ENCODE measurements at regions not wholly inside any gene's neighbourhood (a gene's known extent, or its start where the extent isn't known, plus 50 kb on each side); places are given as distances from the start of the nearest gene placed in this dataset.

DNA sequence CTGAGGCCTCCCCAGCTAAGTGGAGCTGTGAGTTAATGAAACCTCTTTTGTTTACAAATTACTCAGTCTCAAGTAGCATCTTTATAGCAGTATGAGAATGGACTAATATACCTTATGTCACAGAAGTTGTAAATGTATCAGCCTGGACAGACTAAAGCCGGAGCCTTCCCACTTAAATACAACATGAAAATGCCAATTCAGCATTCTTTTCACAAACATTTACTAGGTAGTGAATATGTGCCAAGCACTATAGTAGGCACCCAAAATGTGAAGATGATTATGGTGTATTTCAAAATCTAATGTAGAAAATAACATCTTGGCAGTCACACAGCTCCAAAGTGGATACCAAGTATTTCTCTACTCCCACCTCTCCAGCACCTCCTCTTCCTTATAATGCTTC lies 693.0 kb downstream of the KCNJ2 start:
- H3K27me3 ChIP-seq (replicated peaks; ENCODE audit: control insufficient read depth, insufficient read depth, low read length) = no peaks in the 10 kb centered on the region
- H3K36me3 ChIP-seq (ENCODE audit: control insufficient read depth, insufficient read depth, low read length) = no peaks in the 10 kb centered on the region
- no peak overlapping the region for H3K4me3 ChIP-seq (replicated peaks; ENCODE audit: low read depth, low read length)
- DNase-seq (ENCODE audit: extremely low read depth, insufficient read length) = no peak
- TF ChIP-seq, protein P1, sequence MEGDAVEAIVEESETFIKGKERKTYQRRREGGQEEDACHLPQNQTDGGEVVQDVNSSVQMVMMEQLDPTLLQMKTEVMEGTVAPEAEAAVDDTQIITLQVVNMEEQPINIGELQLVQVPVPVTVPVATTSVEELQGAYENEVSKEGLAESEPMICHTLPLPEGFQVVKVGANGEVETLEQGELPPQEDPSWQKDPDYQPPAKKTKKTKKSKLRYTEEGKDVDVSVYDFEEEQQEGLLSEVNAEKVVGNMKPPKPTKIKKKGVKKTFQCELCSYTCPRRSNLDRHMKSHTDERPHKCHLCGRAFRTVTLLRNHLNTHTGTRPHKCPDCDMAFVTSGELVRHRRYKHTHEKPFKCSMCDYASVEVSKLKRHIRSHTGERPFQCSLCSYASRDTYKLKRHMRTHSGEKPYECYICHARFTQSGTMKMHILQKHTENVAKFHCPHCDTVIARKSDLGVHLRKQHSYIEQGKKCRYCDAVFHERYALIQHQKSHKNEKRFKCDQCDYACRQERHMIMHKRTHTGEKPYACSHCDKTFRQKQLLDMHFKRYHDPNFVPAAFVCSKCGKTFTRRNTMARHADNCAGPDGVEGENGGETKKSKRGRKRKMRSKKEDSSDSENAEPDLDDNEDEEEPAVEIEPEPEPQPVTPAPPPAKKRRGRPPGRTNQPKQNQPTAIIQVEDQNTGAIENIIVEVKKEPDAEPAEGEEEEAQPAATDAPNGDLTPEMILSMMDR (IDR thresholded peaks at IDR 0.05; ENCODE audit: insufficient read depth, low read length, poor library complexity, severe bottlenecking) = no peak

DNA sequence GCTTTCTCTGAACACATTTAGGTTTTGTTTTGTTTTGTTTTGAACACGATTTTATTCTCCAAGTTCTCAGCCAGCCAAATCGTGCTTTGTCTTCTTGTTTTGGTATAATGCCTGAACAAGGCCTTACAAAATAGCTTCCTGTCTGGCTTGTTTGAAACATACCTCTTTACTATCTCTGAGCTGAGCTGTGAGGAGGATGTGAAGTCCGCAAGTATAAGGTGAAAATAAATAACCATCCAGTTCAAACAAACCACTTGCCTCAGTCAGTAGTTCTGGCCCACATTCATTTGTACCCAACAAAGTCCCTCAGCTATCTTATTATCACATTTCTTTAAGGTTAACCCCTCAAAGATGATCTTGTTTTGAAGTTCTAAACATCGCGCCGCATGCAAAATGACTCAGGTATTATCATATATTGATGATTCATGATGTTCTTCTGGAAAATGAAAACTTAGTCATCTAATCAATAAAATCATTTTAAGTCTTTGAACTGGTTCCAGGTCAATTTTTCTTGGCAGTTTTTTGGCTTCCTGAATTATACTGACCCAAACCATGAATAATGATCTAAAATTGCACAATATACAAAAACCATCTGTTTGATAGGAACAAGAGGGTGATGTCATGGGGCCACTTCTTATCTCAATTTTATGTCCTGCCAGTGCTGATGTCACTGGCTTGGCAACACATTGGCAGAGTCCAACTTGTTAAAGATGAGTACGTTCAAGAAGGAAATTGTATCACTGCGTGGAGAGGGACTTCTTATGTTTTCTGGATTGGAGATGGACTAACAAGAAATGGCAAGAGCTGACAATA lies 694.3 kb downstream of the KCNJ2 start:
- Histone ChIP-seq H3K27me3 (replicated peaks; ENCODE audit: control insufficient read depth, insufficient read depth, low read length) (no peaks in the 10 kb centered on the region), H3K36me3 (ENCODE audit: control insufficient read depth, insufficient read depth, low read length) (no peaks in the 10 kb centered on the region), H3K4me3 (replicated peaks; ENCODE audit: low read depth, low read length) (no peak overlapping the region)
- TF ChIP-seq, protein P1 (IDR thresholded peaks at IDR 0.05; ENCODE audit: insufficient read depth, low read length, poor library complexity, severe bottlenecking) = no peak
- DNase-seq (ENCODE audit: extremely low read depth, insufficient read length) = no peak

DNA sequence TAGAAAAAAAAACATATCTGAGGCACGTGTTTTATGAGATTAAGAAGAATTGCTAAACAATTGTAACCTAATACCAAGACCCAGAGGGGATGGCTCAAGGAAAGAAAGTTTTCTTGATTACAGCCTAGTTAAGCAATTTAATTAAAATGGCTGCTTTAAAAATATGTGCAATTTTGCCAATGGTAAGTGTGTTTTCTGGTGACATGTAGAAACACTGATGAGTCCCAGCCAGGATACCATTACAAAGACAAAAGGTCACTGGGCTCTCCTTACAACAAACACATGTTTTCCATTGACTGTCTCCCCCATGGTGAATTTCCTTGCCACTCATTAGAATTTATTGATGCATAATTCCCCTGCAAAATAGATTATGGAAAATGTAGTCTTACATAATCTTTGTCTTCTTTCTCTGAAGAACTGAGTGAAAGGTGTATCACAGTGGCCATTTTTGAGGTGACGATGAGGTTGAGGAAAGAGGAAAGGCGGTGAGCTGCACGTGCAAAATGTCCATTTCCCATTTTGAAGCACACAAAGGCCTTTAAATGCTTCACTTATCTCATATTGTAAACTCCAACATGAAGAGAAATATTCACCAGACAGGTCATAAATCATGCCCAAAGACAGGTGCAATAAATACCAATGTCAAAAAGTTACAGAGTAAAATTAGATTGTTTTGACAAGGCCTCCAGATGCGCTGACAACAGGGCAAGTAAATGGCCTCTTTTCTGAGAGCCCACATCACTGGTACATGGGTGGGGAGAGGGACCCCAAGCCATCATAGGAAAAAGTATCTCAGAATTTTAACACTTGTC lies 696.9 kb downstream of the KCNJ2 start:
- TF ChIP-seq, protein P1 (IDR thresholded peaks at IDR 0.05; ENCODE audit: insufficient read depth, low read length, poor library complexity, severe bottlenecking) = no peak
- no peaks in the 10 kb centered on the region for H3K36me3 ChIP-seq (ENCODE audit: control insufficient read depth, insufficient read depth, low read length)
- no peaks in the 10 kb centered on the region for H3K27me3 ChIP-seq (replicated peaks; ENCODE audit: control insufficient read depth, insufficient read depth, low read length)
- DNase-seq (ENCODE audit: extremely low read depth, insufficient read length) = no peak
- no peak overlapping the region for H3K4me3 ChIP-seq (replicated peaks; ENCODE audit: low read depth, low read length)

DNA sequence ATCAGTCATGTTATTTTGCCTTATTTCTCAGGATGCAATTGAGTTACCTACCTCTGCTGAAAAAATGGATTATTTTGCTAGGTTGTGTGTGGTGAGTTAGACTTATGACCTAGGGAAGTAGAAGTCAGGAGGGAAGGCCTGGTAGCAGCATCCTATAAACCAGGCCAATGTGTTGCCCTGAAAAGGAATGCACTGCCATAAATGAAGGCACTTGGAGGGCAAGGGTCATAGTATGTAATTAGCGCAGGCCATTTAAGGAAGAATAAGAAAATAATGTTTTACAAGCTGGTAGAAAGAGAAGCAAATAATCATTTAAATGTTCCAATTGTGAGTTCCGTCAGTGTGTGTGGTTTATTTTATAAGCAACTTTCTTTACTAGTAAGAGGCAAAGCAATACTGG lies 698.8 kb downstream of the KCNJ2 start:
- TF ChIP-seq, protein P1 (IDR thresholded peaks at IDR 0.05; ENCODE audit: insufficient read depth, low read length, poor library complexity, severe bottlenecking) = no peak
- H3K4me3 ChIP-seq (replicated peaks; ENCODE audit: low read depth, low read length) = no peak overlapping the region
- H3K36me3 ChIP-seq (ENCODE audit: control insufficient read depth, insufficient read depth, low read length) = no peaks in the 10 kb centered on the region
- DNase-seq (ENCODE audit: extremely low read depth, insufficient read length) = no peak
- no peaks in the 10 kb centered on the region for H3K27me3 ChIP-seq (replicated peaks; ENCODE audit: control insufficient read depth, insufficient read depth, low read length)

DNA sequence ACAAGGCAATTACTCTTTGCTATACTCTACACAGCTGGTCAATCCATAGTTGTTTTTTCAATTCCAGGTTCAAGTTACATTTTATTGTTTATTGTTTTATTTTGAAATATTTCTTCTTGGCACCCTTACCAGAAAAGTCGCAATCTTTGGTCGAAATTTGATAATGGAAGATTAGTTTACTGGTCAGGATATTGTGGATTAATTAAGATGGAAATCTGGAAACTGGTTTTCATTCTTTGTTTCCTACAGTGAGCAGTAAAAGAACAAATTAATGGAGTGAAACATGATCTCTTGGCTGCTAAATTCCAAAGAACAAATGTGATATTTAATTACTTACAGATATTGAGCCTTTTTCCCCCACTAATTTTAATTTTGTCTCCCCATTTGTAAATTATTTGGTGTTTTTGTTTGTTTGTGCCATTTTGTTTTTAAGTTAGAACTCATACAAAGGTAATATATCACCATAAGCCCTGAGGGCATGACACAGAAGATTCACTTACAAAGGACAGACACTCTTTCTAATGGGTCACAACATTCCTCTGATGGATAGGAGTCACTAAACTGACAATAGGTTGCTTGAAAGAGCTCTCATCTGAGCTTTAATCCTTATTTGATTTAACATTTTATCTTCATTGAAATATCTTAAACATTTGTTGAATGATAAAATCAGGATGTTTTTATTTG lies 700.2 kb downstream of the KCNJ2 start:
- TF ChIP-seq, protein P1 (IDR thresholded peaks at IDR 0.05; ENCODE audit: insufficient read depth, low read length, poor library complexity, severe bottlenecking) = no peak
- H3K27me3 ChIP-seq (replicated peaks; ENCODE audit: control insufficient read depth, insufficient read depth, low read length) = no peaks in the 10 kb centered on the region
- H3K4me3 ChIP-seq (replicated peaks; ENCODE audit: low read depth, low read length) = no peak overlapping the region
- H3K36me3 ChIP-seq (ENCODE audit: control insufficient read depth, insufficient read depth, low read length) = no peaks in the 10 kb centered on the region
- DNase-seq (ENCODE audit: extremely low read depth, insufficient read length) = no peak

All from GM06990 (cell line).